Tibial nerve (tissue), 4 donors: ENCODE measurements at regions not wholly inside any gene's neighbourhood (a gene's known extent, or its start where the extent isn't known, plus 50 kb on each side); places are given as distances from the start of the nearest gene placed in this dataset.

ENCODE experiments used
- DNase-seq, 2 donors: peaks; one replicate each; pipeline ENCODE4 v3.0.0-alpha.2; 2019; ENCODE audit warnings: low spot score in 2 of 2
- H3K27ac ChIP-seq, 4 donors: fragments of 200-600 bp; sonication (generic) in 3 of 4; one replicate each; pipeline ENCODE4 v1.5.1; 2017 to 2019; ENCODE audit warnings: mild to moderate bottlenecking in 1 of 4
- H3K27me3 ChIP-seq, 2 donors: fragments of 200-600 bp; sonication (generic) in 1 of 2; one replicate each; pipeline versions ENCODE4 v1.5.1 to v1.6.0; 2017 to 2019
- H3K36me3 ChIP-seq, 3 donors: fragments of 200-600 bp; sonication (generic); one replicate each; pipeline ENCODE4 v1.5.1; 2018 to 2019
- H3K4me1 ChIP-seq, 4 donors: fragments of 200-600 bp; sonication (generic) in 3 of 4; one replicate each; pipeline ENCODE4 v1.5.1; 2017 to 2019
- H3K4me3 ChIP-seq, 4 donors: fragments of 200-600 bp; sonication (generic) in 3 of 4; one replicate each; pipeline ENCODE4 v1.5.1; 2017 to 2019; ENCODE audit warnings: mild to moderate bottlenecking in 1 of 4, moderate library complexity in 1 of 4
- H3K9me3 ChIP-seq, 4 donors: fragments of 200-600 bp; sonication (generic) in 3 of 4; one replicate each; pipeline ENCODE4 v1.5.1; 2017 to 2019
- CTCF ChIP-seq, 5 experiments: fragments of 200-600 bp in 3 of 5; fragments of 450-650 bp in 2 of 5; sonication (generic) in 3 of 5; IDR thresholded peaks; one replicate each; pipeline ENCODE4 v1.5.1; 2016 to 2019; ENCODE audit warnings: antibody characterized with exemption in 5 of 5, mild to moderate bottlenecking in 3 of 5, moderate library complexity in 2 of 5
- EP300 ChIP-seq, 2 donors: sonication (generic); formaldehyde crosslinking; IDR thresholded peaks; one replicate each; pipeline ENCODE4 v1.6.1; 2017; ENCODE audit warnings: antibody characterized with exemption in 2 of 2, mild to moderate bottlenecking in 1 of 2
- POLR2A ChIP-seq, 2 donors: fragments of 450-650 bp; IDR thresholded peaks; one replicate each; pipeline ENCODE4 v1.6.1; 2017; ENCODE audit warnings: antibody characterized with exemption in 2 of 2, mild to moderate bottlenecking in 2 of 2, moderate library complexity in 2 of 2
- WGBS, 2 donors: methylation state at CpG; one replicate each; pipeline ENCODE4 v1.1.5; 2018; 5-methylcytosine and 5-hydroxymethylcytosine counted together

GRCh38 chr3:180358179-180358578, 243.8 kb upstream of the TTC14 start:
- Histone ChIP-seq H3K36me3 (no peaks in the 10 kb centered on the region), H3K9me3 (no peaks in the 10 kb centered on the region), H3K4me1 (no peaks in the 10 kb centered on the region), H3K27me3 (no peaks in the 10 kb centered on the region), H3K4me3 (no peak overlapping the region), H3K27ac (no peak overlapping the region)
- no peak for DNase-seq
- TF ChIP-seq CTCF (IDR thresholded peaks at IDR 0.05) (no peak), POLR2A (IDR thresholded peaks at IDR 0.05) (no peak), EP300 (IDR thresholded peaks at IDR 0.05) (no peak)

GRCh38 chr3:180359061-180359952, 242.7 kb upstream of the TTC14 start:
- no peak overlapping the region for H3K4me3 ChIP-seq
- no peaks in the 10 kb centered on the region for H3K9me3 ChIP-seq
- TF ChIP-seq POLR2A (IDR thresholded peaks at IDR 0.05): no peak
- TF ChIP-seq EP300 (IDR thresholded peaks at IDR 0.05): no peak
- no peak for TF ChIP-seq CTCF (IDR thresholded peaks at IDR 0.05)
- no peak overlapping the region for H3K27ac ChIP-seq
- no peaks in the 10 kb centered on the region for H3K4me1 ChIP-seq
- WGBS, 2 donors: 84 to 88% methylated on average over 4 of the region's 4 CpGs
- H3K27me3 ChIP-seq: no peaks in the 10 kb centered on the region
- no peak for DNase-seq
- H3K36me3 ChIP-seq: no peaks in the 10 kb centered on the region

DNA sequence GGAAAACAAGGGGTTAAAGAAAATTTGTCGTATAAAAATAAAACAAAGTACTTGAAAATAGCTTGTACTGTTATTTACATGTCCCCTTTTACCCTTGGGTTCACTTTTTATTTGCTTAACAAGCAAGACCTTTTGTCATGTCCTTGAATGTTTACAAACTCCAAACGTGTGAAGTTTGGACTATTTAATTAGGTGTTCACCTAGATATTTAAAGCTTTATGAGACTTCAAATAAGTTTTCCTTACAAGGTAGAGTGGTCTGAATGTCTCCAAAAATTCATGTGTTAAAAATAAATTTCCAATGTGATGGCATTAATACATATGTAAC, 242.0 kb upstream of the TTC14 start:
- Histone ChIP-seq H3K4me1 (no peaks in the 10 kb centered on the region), H3K4me3 (no peak overlapping the region), H3K36me3 (no peaks in the 10 kb centered on the region), H3K9me3 (no peaks in the 10 kb centered on the region), H3K27me3 (no peaks in the 10 kb centered on the region), H3K27ac (no peak overlapping the region)
- DNase-seq: no peak
- TF ChIP-seq EP300 (IDR thresholded peaks at IDR 0.05) (no peak), POLR2A (IDR thresholded peaks at IDR 0.05) (no peak), CTCF (IDR thresholded peaks at IDR 0.05) (no peak)
- WGBS, 2 donors: 38 to 48% methylated on average over 2 of the region's 2 CpGs

DNA sequence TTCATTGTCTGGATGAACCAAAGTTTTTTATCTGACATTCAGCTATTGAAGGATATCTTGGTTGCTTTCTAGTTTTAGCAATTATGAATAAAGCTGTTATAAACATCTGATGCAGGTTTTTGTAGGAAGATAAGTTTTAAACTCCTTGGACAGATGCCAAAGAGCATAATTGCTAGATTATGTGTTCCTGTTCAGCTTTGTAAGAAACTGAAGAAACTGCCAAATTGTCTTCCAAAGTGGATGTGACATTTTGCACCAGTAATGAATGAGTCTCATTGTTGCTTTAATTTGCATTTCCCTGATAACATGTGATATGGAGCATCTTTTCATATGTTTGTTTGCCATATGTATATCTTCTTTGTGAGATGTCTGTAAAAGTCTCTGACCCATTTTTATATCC, 239.9 kb upstream of the TTC14 start:
- Histone ChIP-seq H3K4me1 (no peaks in the 10 kb centered on the region), H3K9me3 (peaks cover 0 to 2% (median 0%) of the 10 kb centered on the region in 4 donors), H3K27me3 (no peaks in the 10 kb centered on the region), H3K27ac (no peak overlapping the region), H3K4me3 (no peak overlapping the region), H3K36me3 (no peaks in the 10 kb centered on the region)
- DNase-seq: no peak
- TF ChIP-seq POLR2A (IDR thresholded peaks at IDR 0.05) (no peak), CTCF (IDR thresholded peaks at IDR 0.05) (no peak), EP300 (IDR thresholded peaks at IDR 0.05) (no peak)

DNA sequence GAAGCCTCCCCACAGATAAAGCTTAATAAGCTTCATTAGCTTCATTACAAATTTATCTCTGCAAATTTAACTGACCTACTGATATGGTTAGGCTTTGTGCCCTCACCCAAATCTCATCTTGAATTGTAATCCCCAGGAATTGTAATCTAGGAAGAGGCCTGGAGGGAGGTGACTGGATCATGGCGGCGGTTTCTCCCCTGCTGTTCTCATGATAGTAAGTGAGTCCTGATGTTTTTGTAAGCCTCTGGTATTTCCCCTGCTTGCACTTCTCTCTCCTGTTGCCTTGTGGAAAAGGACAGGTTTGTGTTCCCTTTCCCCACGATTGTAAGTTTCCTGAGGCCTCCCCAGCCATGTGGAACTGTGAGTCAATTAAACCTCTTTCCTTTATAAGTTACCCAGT, 226.1 kb upstream of the TTC14 start:
- no peaks in the 10 kb centered on the region for H3K4me1 ChIP-seq
- no peaks in the 10 kb centered on the region for H3K9me3 ChIP-seq
- no peak overlapping the region for H3K4me3 ChIP-seq
- 67 to 84% methylated on average over 3 of the region's 3 CpGs for WGBS, 2 donors
- DNase-seq: no peak
- no peaks in the 10 kb centered on the region for H3K27me3 ChIP-seq
- TF ChIP-seq POLR2A (IDR thresholded peaks at IDR 0.05) (no peak), EP300 (IDR thresholded peaks at IDR 0.05) (no peak), CTCF (IDR thresholded peaks at IDR 0.05) (no peak)
- no peaks in the 10 kb centered on the region for H3K36me3 ChIP-seq
- H3K27ac ChIP-seq: no peak overlapping the region
